C4-2B (cell line): ENCODE measurements at regions not wholly inside any gene's neighbourhood (a gene's known extent, or its start where the extent isn't known, plus 50 kb on each side); places are given as distances from the start of the nearest gene placed in this dataset.

ENCODE experiments used
- ZFX ChIP-seq: fragments of 450-650 bp; IDR thresholded peaks from 2 replicates; pipeline ENCODE4 v1.6.1; 2017
- TF ChIP-seq, protein P1 (sequence below): fragments of 450-650 bp; conservative IDR thresholded peaks from 2 replicates; pipeline ENCODE4 v1.5.1; 2017; ENCODE audit warnings: mild to moderate bottlenecking

DNA sequence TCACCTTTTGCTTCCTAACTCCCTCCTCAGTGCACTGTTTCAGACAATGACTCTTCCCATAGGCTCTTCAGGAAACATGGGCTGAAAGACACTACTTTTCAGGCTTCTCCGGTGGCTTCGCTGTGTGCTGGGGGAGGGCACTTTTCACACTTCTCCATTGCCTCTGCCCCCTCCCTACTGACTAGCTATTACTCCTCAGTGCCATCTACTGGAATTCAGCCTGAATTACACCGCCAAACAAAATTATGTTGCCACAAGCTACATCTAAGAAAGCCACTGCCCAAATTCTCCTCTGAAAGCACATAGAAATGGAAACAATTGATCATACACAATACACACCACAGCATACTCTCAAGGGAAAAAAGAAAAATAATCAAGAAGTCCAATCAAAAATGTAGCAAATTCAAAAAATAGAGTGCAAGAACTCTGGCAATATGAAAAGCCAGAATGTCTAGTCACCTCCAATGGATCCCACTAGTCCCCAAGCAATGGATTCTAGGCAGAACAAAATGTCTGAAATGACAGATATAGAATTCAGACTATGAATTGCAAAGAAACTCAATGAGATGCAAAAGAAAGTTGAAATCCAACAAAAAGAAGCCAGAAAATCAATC is 1139.4 kb upstream of the GYPC start:
- TF ChIP-seq, protein P1, sequence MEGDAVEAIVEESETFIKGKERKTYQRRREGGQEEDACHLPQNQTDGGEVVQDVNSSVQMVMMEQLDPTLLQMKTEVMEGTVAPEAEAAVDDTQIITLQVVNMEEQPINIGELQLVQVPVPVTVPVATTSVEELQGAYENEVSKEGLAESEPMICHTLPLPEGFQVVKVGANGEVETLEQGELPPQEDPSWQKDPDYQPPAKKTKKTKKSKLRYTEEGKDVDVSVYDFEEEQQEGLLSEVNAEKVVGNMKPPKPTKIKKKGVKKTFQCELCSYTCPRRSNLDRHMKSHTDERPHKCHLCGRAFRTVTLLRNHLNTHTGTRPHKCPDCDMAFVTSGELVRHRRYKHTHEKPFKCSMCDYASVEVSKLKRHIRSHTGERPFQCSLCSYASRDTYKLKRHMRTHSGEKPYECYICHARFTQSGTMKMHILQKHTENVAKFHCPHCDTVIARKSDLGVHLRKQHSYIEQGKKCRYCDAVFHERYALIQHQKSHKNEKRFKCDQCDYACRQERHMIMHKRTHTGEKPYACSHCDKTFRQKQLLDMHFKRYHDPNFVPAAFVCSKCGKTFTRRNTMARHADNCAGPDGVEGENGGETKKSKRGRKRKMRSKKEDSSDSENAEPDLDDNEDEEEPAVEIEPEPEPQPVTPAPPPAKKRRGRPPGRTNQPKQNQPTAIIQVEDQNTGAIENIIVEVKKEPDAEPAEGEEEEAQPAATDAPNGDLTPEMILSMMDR, result peak; percentile 83
- no peak for TF ChIP-seq ZFX
